Type B pancreatic cell (in vitro differentiated cells): ENCODE measurements at regions not wholly inside any gene's neighbourhood (a gene's known extent, or its start where the extent isn't known, plus 50 kb on each side); places are given as distances from the start of the nearest gene placed in this dataset.

Experiments used
- DNase-seq: peaks from one replicate; pipeline ENCODE4 v3.0.0; 2021; ENCODE audit warnings: mixed read lengths; ENCODE audit not compliant: unreplicated experiment; ENCODE audit errors: extremely low spot score
- H3K27ac Mint-ChIP-seq: 2 replicates; pipeline ENCODE4 v1.8.0; 2021; ENCODE audit warnings: mild to moderate bottlenecking, mixed read lengths
- H3K27me3 Mint-ChIP-seq: 2 replicates; pipeline ENCODE4 v1.8.0; 2021; ENCODE audit warnings: mixed read lengths
- H3K36me3 Mint-ChIP-seq: 2 replicates; pipeline ENCODE4 v1.8.0; 2021; ENCODE audit warnings: mixed read lengths
- H3K4me1 Mint-ChIP-seq: one replicate; pipeline ENCODE4 v1.8.0; 2021; ENCODE audit warnings: mixed read lengths; ENCODE audit not compliant: unreplicated experiment
- H3K4me3 Mint-ChIP-seq: 2 replicates; pipeline ENCODE4 v1.8.0; 2021; ENCODE audit warnings: mild to moderate bottlenecking, mixed read lengths
- H3K9me3 Mint-ChIP-seq: 2 replicates; pipeline ENCODE4 v1.8.0; 2021; ENCODE audit warnings: mixed read lengths
- TF ChIP-seq, protein P1 (sequence below): fragments of 200-600 bp; sonication (generic); conservative IDR thresholded peaks from 2 replicates; pipeline ENCODE4 v1.5.0; 2021; ENCODE audit warnings: antibody characterized with exemption, mild to moderate bottlenecking

DNA sequence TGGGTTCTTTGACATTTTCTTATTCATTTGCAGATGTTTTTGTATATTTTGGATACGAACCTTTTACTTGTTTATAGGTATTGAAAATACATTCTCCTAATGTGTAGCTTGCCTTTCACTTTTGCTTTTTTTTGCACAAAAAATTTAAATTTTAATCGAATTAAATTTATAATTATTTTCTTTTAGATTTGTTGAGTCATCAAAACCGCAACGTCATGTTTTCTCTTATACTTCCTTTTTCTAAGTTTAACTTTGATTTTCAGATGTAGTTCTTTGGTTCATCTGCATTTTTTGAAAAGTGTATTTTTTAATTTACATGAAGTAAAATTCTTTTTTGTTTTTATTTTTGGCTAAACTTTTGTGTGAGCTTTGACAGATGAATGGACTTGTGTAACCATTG, 243.7 kb upstream of the DPYD start:
- no peak for DNase-seq
- no peaks in the 10 kb centered on the region for H3K36me3 Mint-ChIP-seq
- no peak overlapping the region for H3K27ac Mint-ChIP-seq
- TF ChIP-seq, protein P1, sequence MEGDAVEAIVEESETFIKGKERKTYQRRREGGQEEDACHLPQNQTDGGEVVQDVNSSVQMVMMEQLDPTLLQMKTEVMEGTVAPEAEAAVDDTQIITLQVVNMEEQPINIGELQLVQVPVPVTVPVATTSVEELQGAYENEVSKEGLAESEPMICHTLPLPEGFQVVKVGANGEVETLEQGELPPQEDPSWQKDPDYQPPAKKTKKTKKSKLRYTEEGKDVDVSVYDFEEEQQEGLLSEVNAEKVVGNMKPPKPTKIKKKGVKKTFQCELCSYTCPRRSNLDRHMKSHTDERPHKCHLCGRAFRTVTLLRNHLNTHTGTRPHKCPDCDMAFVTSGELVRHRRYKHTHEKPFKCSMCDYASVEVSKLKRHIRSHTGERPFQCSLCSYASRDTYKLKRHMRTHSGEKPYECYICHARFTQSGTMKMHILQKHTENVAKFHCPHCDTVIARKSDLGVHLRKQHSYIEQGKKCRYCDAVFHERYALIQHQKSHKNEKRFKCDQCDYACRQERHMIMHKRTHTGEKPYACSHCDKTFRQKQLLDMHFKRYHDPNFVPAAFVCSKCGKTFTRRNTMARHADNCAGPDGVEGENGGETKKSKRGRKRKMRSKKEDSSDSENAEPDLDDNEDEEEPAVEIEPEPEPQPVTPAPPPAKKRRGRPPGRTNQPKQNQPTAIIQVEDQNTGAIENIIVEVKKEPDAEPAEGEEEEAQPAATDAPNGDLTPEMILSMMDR = no peak
- H3K27me3 Mint-ChIP-seq = no peaks in the 10 kb centered on the region
- H3K4me1 Mint-ChIP-seq = no peaks in the 10 kb centered on the region
- no peak overlapping the region for H3K4me3 Mint-ChIP-seq
- peaks cover 9% of the 10 kb centered on the region for H3K9me3 Mint-ChIP-seq

GRCh38 chr1:98157524-98158313, 236.9 kb upstream of the DPYD start:
- no peaks in the 10 kb centered on the region for H3K27me3 Mint-ChIP-seq
- DNase-seq = no peak

DNA sequence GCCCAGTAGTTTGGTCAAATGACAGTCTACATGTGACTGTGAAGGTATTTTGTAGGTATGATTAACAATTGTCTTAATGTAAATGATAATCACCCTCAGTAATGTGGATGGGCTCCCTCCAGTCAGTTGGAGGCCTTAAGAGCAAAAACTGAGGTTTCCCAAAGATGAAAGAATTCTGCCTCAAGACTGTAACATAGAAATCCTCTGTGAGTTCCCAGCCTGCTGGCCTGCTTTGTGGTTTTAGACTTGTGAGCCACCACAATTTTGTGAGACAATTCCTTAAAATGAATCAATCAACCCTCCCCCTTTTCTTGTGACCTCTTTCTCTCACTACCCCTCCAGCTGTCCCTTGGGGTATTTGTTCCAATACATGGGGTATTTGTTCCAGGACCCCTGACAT, 226.4 kb upstream of the DPYD start:
- Mint-ChIP-seq H3K36me3 (no peaks in the 10 kb centered on the region), H3K4me1 (no peaks in the 10 kb centered on the region), H3K27me3 (no peaks in the 10 kb centered on the region), H3K9me3 (no peaks in the 10 kb centered on the region), H3K27ac (no peak overlapping the region), H3K4me3 (no peak overlapping the region)
- DNase-seq = no peak
- TF ChIP-seq, protein P1 = no peak

More at GRCh38 chr1:98157524-98158313, 236.9 kb upstream of the DPYD start:
- no peaks in the 10 kb centered on the region for H3K9me3 Mint-ChIP-seq
- H3K4me3 Mint-ChIP-seq = no peak overlapping the region
- no peak overlapping the region for H3K27ac Mint-ChIP-seq
- H3K36me3 Mint-ChIP-seq = no peaks in the 10 kb centered on the region
- no peaks in the 10 kb centered on the region for H3K4me1 Mint-ChIP-seq
- TF ChIP-seq, protein P1 = no peak

- DNase-seq = no peak
- H3K27ac Mint-ChIP-seq = no peak overlapping the region
- H3K4me3 Mint-ChIP-seq = no peak overlapping the region
- H3K36me3 Mint-ChIP-seq = no peaks in the 10 kb centered on the region
- no peaks in the 10 kb centered on the region for H3K27me3 Mint-ChIP-seq
- TF ChIP-seq, protein P1 = no peak
- H3K9me3 Mint-ChIP-seq = no peaks in the 10 kb centered on the region
- no peaks in the 10 kb centered on the region for H3K4me1 Mint-ChIP-seq
Observed at GRCh38 chr1:98145655-98146054, 224.8 kb upstream of the DPYD start.

DNA sequence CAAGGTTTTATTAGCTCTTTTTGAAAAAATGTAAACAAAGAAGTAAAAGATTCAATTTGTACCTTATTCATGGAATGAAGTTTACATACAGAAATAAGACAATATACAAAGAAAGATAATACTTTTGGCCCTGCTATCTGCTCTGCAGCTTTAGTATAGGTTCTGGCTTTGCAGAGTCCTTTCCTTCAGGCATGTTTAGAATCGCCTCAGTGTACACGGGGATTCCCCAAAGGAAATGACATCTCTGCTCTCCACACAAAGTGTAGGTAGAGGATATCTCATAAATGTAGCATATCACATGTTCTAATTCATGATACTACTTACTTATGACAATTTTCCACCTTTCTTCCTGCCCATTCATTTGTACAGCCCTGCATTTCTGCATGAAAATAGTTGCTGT, 222.6 kb upstream of the DPYD start:
- Mint-ChIP-seq H3K36me3 (no peaks in the 10 kb centered on the region), H3K27ac (no peak overlapping the region), H3K9me3 (no peaks in the 10 kb centered on the region)

More for the DNA sequence above, 222.6 kb upstream of the DPYD start:
- H3K4me1 Mint-ChIP-seq = no peaks in the 10 kb centered on the region
- DNase-seq = no peak
- no peak overlapping the region for H3K4me3 Mint-ChIP-seq
- no peaks in the 10 kb centered on the region for H3K27me3 Mint-ChIP-seq
- TF ChIP-seq, protein P1 = no peak
